ENCODE measurements at regions not wholly inside any gene's neighbourhood (a gene's known extent, or its start where the extent isn't known, plus 50 kb on each side); places are given as distances from the start of the nearest gene placed in this dataset.
"Not testable (repeated sequence)": the region's sequence is repeated elsewhere in the genome, so short reads cannot be mapped to it uniquely, and the experiment has no call there.

- intact Hi-C loops (cut with micrococcal nuclease); H3K27ac Mint-ChIP-seq; H3K4me1 Mint-ChIP-seq (ENCODE audit: low read depth); POLR2A ChIA-PET; H3K4me3 Mint-ChIP-seq; DNase-seq; ATAC-seq; H3K27me3 Mint-ChIP-seq; H3K36me3 Mint-ChIP-seq (ENCODE audit: low read depth); CTCF ChIA-PET; H3K9me3 Mint-ChIP-seq: not testable (repeated sequence)
Observed at GRCh38 chr14:105598925-105599586, 72.7 kb downstream of the TMEM121 start.

- DNase-seq; H3K9me3 Mint-ChIP-seq; CTCF ChIA-PET; H3K27me3 Mint-ChIP-seq; ATAC-seq; H3K27ac Mint-ChIP-seq; H3K4me3 Mint-ChIP-seq; H3K4me1 Mint-ChIP-seq (ENCODE audit: low read depth); H3K36me3 Mint-ChIP-seq (ENCODE audit: low read depth); intact Hi-C loops (cut with micrococcal nuclease); POLR2A ChIA-PET: not testable (repeated sequence)
Observed at GRCh38 chr14:105600195-105600938, 74.0 kb downstream of the TMEM121 start.

- H3K27me3 Mint-ChIP-seq: no peaks in the 10 kb centered on the region
- POLR2A ChIA-PET: interaction anchor here (1.0 kb wide), 1 partner anchor 194 kb away, joined by 3 read pairs; no protein-coding TSS in a partner anchor
- H3K4me3 Mint-ChIP-seq: no peak overlapping the region
- no peaks in the 10 kb centered on the region for H3K36me3 Mint-ChIP-seq (ENCODE audit: low read depth)
- intact Hi-C loops (cut with micrococcal nuclease): no loop called here
- no peak for TF ChIP-seq CTCF (IDR thresholded peaks at IDR 0.05)
- CTCF ChIA-PET: no interaction called here
- H3K27ac Mint-ChIP-seq: no peak overlapping the region
- H3K4me1 Mint-ChIP-seq (ENCODE audit: low read depth): peaks cover 2% of the 10 kb centered on the region
- no peaks in the 10 kb centered on the region for H3K9me3 Mint-ChIP-seq
- ATAC-seq (no peak), DNase-seq (no peak)
Observed at GRCh38 chr14:105600939-105601359, 74.6 kb downstream of the TMEM121 start.

GRCh38 chr14:105601360-105602242, 75.2 kb downstream of the TMEM121 start:
- H3K4me1 Mint-ChIP-seq (ENCODE audit: low read depth): peaks cover 4% of the 10 kb centered on the region
- POLR2A ChIA-PET: interaction anchor here (1.0 kb wide), 1 partner anchor 195 kb away, joined by 3 read pairs; no protein-coding TSS in a partner anchor
- CTCF ChIA-PET: no interaction called here
- no peak overlapping the region for H3K4me3 Mint-ChIP-seq
- H3K9me3 Mint-ChIP-seq: no peaks in the 10 kb centered on the region
- no peak overlapping the region for H3K27ac Mint-ChIP-seq
- ATAC-seq (no peak), DNase-seq (no peak)
- TF ChIP-seq CTCF (IDR thresholded peaks at IDR 0.05): no peak
- H3K27me3 Mint-ChIP-seq: no peaks in the 10 kb centered on the region
- intact Hi-C loops (cut with micrococcal nuclease): no loop called here
- no peaks in the 10 kb centered on the region for H3K36me3 Mint-ChIP-seq (ENCODE audit: low read depth)

GRCh38 chr14:105602243-105602750, 75.9 kb downstream of the TMEM121 start:
- no peak for ATAC-seq
- CTCF ChIA-PET: interaction anchor here (0.9 kb wide), 1 partner anchor 64 kb away, joined by 3 read pairs; no protein-coding TSS in a partner anchor

More at GRCh38 chr14:105602243-105602750, 75.9 kb downstream of the TMEM121 start:
- intact Hi-C loops (cut with micrococcal nuclease): no loop called here
- Mint-ChIP-seq H3K27me3 (no peaks in the 10 kb centered on the region), H3K4me1 (ENCODE audit: low read depth) (peaks cover 4% of the 10 kb centered on the region), H3K27ac (no peak overlapping the region), H3K9me3 (no peaks in the 10 kb centered on the region), H3K4me3 (no peak overlapping the region), H3K36me3 (ENCODE audit: low read depth) (no peaks in the 10 kb centered on the region)
- TF ChIP-seq CTCF (IDR thresholded peaks at IDR 0.05): no peak
- DNase-seq: no peak
- POLR2A ChIA-PET: interaction anchor here (1.0 kb wide), 1 partner anchor 196 kb away, joined by 3 read pairs; no protein-coding TSS in a partner anchor
